ENCODE measurements at regions not wholly inside any gene's neighbourhood (a gene's known extent, or its start where the extent isn't known, plus 50 kb on each side); places are given as distances from the start of the nearest gene placed in this dataset.

GRCh38 chr13:74084375-74084935 lies 49.7 kb downstream of the KLF12 start:
- DNase-seq: no peak

- DNase-seq: no peak
Observed at GRCh38 chr13:74082741-74083160, 51.5 kb downstream of the KLF12 start.

GRCh38 chr13:74080762-74081161 lies 53.4 kb downstream of the KLF12 start:
- no peak for DNase-seq

GRCh38 chr13:74077792-74078191 lies 56.4 kb downstream of the KLF12 start:
- DNase-seq: no peak

GRCh38 chr13:74077375-74077774 lies 56.8 kb downstream of the KLF12 start:
- DNase-seq: no peak

GRCh38 chr13:74074723-74075122 lies 59.5 kb downstream of the KLF12 start:
- no peak for DNase-seq

- no peak for DNase-seq
Observed at GRCh38 chr13:74073274-74073673, 60.9 kb downstream of the KLF12 start.

- DNase-seq: no peak
Observed at GRCh38 chr13:74070513-74070912, 63.7 kb downstream of the KLF12 start.

- DNase-seq: no peak
Observed at GRCh38 chr13:74070065-74070464, 64.1 kb downstream of the KLF12 start.

GRCh38 chr13:74068471-74068870 lies 65.7 kb downstream of the KLF12 start:
- DNase-seq: no peak

GRCh38 chr13:74067818-74068217 lies 66.4 kb downstream of the KLF12 start:
- no peak for DNase-seq

GRCh38 chr13:74066937-74067336 lies 67.3 kb downstream of the KLF12 start:
- DNase-seq: no peak

GRCh38 chr13:74064805-74065312 lies 69.3 kb downstream of the KLF12 start:
- DNase-seq: no peak

- no peak for DNase-seq
Observed at GRCh38 chr13:74063533-74064100, 70.6 kb downstream of the KLF12 start.

- DNase-seq: no peak
Observed at GRCh38 chr13:74062933-74063332, 71.3 kb downstream of the KLF12 start.

GRCh38 chr13:74061926-74062595 lies 72.1 kb downstream of the KLF12 start:
- DNase-seq: peak in 1 of 2 donors; percentile 2

- no peak for DNase-seq
Observed at GRCh38 chr13:74056801-74057542, 77.2 kb downstream of the KLF12 start.

- no peak for DNase-seq
Observed at GRCh38 chr13:74052402-74052928, 81.7 kb downstream of the KLF12 start.

GRCh38 chr13:74048756-74049155 lies 85.4 kb downstream of the KLF12 start:
- no peak for DNase-seq

GRCh38 chr13:74047931-74048600 lies 86.1 kb downstream of the KLF12 start:
- no peak for DNase-seq

- no peak for DNase-seq
Observed at GRCh38 chr13:74046431-74046830, 87.8 kb downstream of the KLF12 start.

GRCh38 chr13:74045583-74045982 lies 88.6 kb downstream of the KLF12 start:
- no peak for DNase-seq

- DNase-seq: no peak
Observed at GRCh38 chr13:74043237-74043636, 91.0 kb downstream of the KLF12 start.
